Psoas muscle (tissue), 7 donors: ENCODE measurements at regions not wholly inside any gene's neighbourhood (a gene's known extent, or its start where the extent isn't known, plus 50 kb on each side); places are given as distances from the start of the nearest gene placed in this dataset.

ENCODE experiments used
- ATAC-seq, 4 donors: fragments of 200-7000 bp; cut with Tn5 transposase; one replicate each; pipeline ENCODE4 v1.9.1; 2020; ENCODE audit warnings: moderate library complexity in 3 of 4, mild to moderate bottlenecking in 2 of 4
- DNase-seq, 2 donors: peaks; one replicate each; pipeline ENCODE4 v3.0.0-alpha.2; 2020
- H3K27ac ChIP-seq: fragments of 200-600 bp; one replicate; pipeline ENCODE4 v1.8.0; 2022
- H3K27me3 ChIP-seq, 3 donors: fragments of 200-600 bp in 1 of 3; one replicate each; pipeline versions ENCODE4 v1.6.1 to v1.8.0; 2013 to 2022; ENCODE audit warnings: low read length in 2 of 3, mild to moderate bottlenecking in 2 of 3, moderate library complexity in 1 of 3; ENCODE audit not compliant: insufficient read depth in 3 of 3
- H3K36me3 ChIP-seq, 2 donors: fragments of 200-600 bp in 1 of 2; one replicate each; pipeline versions ENCODE4 v1.6.1 to v1.8.0; 2013 to 2022; ENCODE audit warnings: low read depth in 1 of 2, mild to moderate bottlenecking in 1 of 2, moderate library complexity in 1 of 2; ENCODE audit not compliant: insufficient read depth in 1 of 2
- H3K4me1 ChIP-seq: fragments of 200-600 bp; one replicate; pipeline ENCODE4 v1.8.0; 2022
- H3K4me3 ChIP-seq: fragments of 200-600 bp; one replicate; pipeline ENCODE4 v1.8.0; 2022; ENCODE audit warnings: mild to moderate bottlenecking
- H3K9me3 ChIP-seq: fragments of 200-600 bp; one replicate; pipeline ENCODE4 v1.8.0; 2022
- CTCF ChIP-seq: fragments of 200-600 bp; IDR thresholded peaks from one replicate; pipeline ENCODE4 v1.8.0; 2022; ENCODE audit warnings: antibody characterized with exemption
- WGBS, 3 donors: extraction: QIAGEN DNeasy Blood & Tissue Kit; methylation state at CpG; one replicate each; pipeline versions ENCODE4 v1.1.6 to v1.1.7; 2013; 5-methylcytosine and 5-hydroxymethylcytosine counted together
- intact Hi-C, 2 donors: fragments of 100-400 bp; cut with DNase I; formaldehyde crosslinking; loops; one replicate each; pipeline versions ENCODE4 v1.11.0 to v1.14.2; 2022
- donor health status: healthy with polysubstance abuse.
- donor health status: DM: no; HTN: no; CAD: no; lungs with moderate emphysema.
- donor health status: Bipolar disorder and iron deficiency.
- donor health status: healthy.
- donor health status: DM: yes; HTN: yes; CAD: no.
- donor health status: DM: no; HTN: no; CAD: no.
- donor health status: DM: yes; HTN: yes; CAD: no.

- H3K27me3 ChIP-seq: no peaks in the 10 kb centered on the region
- intact Hi-C loops: no loop called here
- H3K4me1 ChIP-seq: no peaks in the 10 kb centered on the region
- no peak for ATAC-seq
- WGBS, 3 donors: 49 to 57% (median 51%) methylated on average over 2 of the region's 2 CpGs
- TF ChIP-seq CTCF: no peak
- no peak for DNase-seq
- H3K27ac ChIP-seq: no peak overlapping the region
- no peaks in the 10 kb centered on the region for H3K36me3 ChIP-seq
- H3K9me3 ChIP-seq: no peaks in the 10 kb centered on the region
- no peak overlapping the region for H3K4me3 ChIP-seq
Observed at GRCh38 chr3:63207066-63207590, 71.0 kb upstream of the SYNPR start.

GRCh38 chr3:63228087-63228486, 50.0 kb upstream of the SYNPR start:
- TF ChIP-seq CTCF: no peak
- Histone ChIP-seq H3K9me3 (no peaks in the 10 kb centered on the region), H3K36me3 (no peaks in the 10 kb centered on the region), H3K27ac (no peak overlapping the region), H3K4me3 (no peak overlapping the region), H3K4me1 (no peaks in the 10 kb centered on the region), H3K27me3 (peaks cover 0 to 2% (median 0%) of the 10 kb centered on the region in 3 donors)
- intact Hi-C loops: loop anchor here in 1 of 2 donors (10.0 kb wide), 1 partner anchor 603 kb away; no protein-coding TSS in a partner anchor
- WGBS, 3 donors: 56 to 77% (median 71%) methylated on average over 1 of the region's 1 CpG
- ATAC-seq (no peak), DNase-seq (no peak)
